ENCODE measurements at regions not wholly inside any gene's neighbourhood (a gene's known extent, or its start where the extent isn't known, plus 50 kb on each side); places are given as distances from the start of the nearest gene placed in this dataset.
"Not testable (repeated sequence)": the region's sequence is repeated elsewhere in the genome, so short reads cannot be mapped to it uniquely, and the experiment has no call there.

DNA sequence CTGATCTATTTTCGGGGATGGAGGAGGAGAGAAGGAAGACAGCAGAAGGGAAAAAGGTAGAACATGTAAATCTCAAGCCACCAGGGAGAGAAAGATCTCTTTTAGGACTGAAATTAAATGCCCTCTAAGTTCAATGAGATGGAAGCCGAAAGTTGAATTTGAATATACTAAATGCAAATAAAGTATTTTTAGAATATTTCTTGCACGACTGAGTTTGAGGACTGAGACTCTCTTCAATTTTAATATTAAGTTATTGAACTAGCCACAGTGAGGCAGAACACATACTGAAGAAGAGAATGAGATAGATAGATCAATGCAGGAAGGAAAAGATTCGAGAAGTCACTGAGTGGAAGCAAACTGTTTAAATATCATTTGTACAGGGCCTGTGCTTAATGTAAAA, 399.9 kb upstream of the CBLB start:
- no peak for DNase-seq (ENCODE audit: low read depth)

DNA sequence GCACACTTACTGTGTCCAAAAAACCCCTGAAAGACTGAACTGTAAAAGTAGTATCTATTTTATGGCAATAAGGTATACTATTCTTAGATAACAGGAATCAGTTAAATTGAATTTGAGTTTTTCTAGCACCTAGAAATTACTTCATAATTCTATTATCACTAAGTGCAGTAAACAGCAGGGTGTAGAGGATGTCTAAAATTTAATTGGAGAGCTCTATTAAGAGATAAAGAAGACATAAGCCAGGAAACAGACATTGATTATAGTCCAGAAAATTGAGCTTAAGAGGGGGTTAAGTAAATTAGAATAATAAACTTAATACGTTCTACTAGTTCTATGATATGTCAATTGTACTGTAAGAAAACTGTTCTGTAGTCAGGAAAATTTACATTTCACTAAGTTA, 403.5 kb upstream of the CBLB start:
- DNase-seq (ENCODE audit: low read depth), result no peak

DNA sequence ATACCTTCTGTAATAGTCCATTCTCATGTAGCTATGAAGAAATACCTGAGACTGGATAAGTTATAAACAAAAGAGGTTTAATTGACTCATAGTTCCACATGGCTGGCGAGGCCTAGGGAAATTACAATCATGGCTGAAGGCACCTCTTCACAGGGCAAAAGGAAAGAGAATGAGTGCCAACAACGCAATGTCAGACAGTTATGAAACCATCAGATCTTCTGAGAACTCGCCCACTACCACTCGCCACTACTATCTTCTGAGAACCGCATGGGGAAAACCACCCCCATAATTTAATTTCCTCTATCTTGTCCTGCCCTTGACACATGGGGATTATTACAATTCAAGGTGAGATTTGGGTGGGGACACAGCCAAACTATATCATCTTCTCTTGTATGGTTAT, 406.8 kb upstream of the CBLB start:
- DNase-seq (ENCODE audit: low read depth), result no peak

- DNase-seq (ENCODE audit: low read depth), result no peak
These were observed 407.3 kb upstream of the CBLB start for GRCh38 chr3:106276151-106276550.

- DNase-seq (ENCODE audit: low read depth), result no peak
These were observed 408.2 kb upstream of the CBLB start for GRCh38 chr3:106276755-106277612.

GRCh38 chr3:106277731-106278130, 408.9 kb upstream of the CBLB start:
- DNase-seq (ENCODE audit: low read depth), result no peak

GRCh38 chr3:106281221-106281620, 412.4 kb upstream of the CBLB start:
- DNase-seq (ENCODE audit: low read depth), result no peak

DNA sequence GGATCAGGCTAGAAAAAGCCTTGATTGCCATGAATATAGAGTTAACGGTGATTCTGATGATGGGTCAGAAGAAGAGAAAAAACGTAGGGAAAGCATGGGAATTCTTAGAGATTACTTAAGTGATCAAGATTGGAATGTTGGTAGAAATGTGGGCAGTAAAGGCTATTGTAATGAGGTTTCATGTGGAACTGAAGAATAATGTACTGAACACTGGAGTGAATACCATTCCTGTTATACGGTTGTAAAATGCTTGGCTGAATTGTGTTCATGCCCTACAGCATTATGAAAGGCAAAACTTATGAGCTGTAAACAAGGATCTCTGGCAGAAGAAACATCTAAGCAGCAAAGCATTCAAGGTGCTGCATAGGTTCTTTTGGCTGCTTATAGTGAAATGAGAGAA, 414.1 kb upstream of the CBLB start:
- DNase-seq (ENCODE audit: low read depth), result no peak

GRCh38 chr3:106288781-106289180, 420.0 kb upstream of the CBLB start:
- no peak for DNase-seq (ENCODE audit: low read depth)

- DNase-seq (ENCODE audit: low read depth), result no peak
These were observed 421.6 kb upstream of the CBLB start for GRCh38 chr3:106290304-106290997.

- no peak for DNase-seq (ENCODE audit: low read depth)
These were observed 424.3 kb upstream of the CBLB start for GRCh38 chr3:106293161-106293560.

GRCh38 chr3:106294121-106294520, 425.3 kb upstream of the CBLB start:
- no peak for DNase-seq (ENCODE audit: low read depth)

- no peak for DNase-seq (ENCODE audit: low read depth)
These were observed 427.2 kb upstream of the CBLB start for GRCh38 chr3:106296062-106296461.

- DNase-seq (ENCODE audit: low read depth), result no peak
These were observed 430.7 kb upstream of the CBLB start for GRCh38 chr3:106299300-106300098.

- DNase-seq (ENCODE audit: low read depth), result no peak
These were observed 433.8 kb upstream of the CBLB start for GRCh38 chr3:106302451-106303221.

GRCh38 chr3:106303766-106304165, 435.0 kb upstream of the CBLB start:
- DNase-seq (ENCODE audit: low read depth), result no peak

DNA sequence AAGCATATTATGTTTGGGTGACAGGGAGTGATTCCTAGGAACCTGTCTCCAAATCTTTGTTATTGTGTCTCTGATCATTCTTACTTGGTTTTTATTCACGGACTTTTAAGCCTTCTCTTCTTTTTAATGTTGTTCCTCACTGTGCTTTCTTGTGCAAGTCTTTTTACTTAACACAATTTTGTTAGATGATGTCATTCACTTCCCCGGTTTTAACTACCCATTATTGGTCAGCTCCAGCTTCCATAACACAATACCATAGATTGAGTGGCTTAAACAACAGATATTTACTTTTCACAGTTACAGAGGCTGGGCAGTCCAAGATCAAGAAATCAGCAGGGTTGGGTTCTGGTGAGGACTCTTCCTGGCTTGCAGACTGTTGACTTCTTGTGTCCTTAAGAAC, 436.3 kb upstream of the CBLB start:
- DNase-seq (ENCODE audit: low read depth), result no peak

DNA sequence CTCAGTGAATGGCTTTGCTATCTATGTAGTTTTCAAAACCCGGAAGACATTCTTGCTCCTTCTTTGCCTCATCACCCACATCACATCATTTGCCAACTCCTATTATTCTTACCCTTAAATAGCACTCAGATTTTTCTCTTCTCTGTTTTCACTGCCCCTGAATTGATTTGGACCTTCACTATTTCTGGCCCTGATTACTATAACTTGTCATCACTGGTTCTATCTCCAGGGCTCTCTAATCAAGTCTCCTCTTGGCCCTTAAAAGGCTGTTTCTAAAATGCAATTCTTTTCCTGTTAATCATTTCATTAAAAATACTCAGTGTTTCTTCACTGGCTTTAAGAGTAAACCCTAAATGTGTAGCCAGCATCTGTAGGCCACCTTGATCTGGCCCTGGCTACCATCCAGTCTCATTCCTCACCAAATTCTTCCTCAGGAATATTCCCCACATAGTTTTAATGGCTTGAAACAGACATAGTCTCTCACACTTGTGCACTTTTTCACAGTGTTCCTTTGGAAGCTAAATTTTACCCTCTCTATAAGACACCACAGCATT, 437.1 kb upstream of the CBLB start:
- no peak for DNase-seq (ENCODE audit: low read depth)

DNA sequence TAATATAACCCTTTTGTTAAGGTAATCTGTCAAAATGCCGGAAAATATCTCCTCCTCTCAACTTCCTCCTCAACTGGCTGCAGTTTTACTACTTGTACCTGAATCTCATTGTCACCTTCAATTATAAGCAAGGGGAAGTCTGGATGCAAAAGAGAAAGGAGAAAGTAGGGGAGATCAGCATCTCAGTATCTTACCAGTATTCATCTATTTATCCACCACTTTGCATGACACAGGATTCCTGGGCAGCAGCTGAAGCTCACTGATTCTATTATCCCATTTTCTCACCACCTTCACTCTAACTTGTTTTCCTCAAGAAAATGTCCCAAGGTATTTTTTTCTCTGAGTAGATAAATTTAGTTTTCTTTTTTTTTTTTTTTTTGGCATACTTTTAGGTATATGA, 440.5 kb upstream of the CBLB start:
- no peak for DNase-seq (ENCODE audit: low read depth)

GRCh38 chr3:106309798-106310197, 441.0 kb upstream of the CBLB start:
- DNase-seq (ENCODE audit: low read depth), result not testable (repeated sequence)

Measured in activated T-helper 1 cell treated with Interleukin-2 at 50 U/mL for 16 hours (primary cell).